Lung (tissue), 11 donors: ENCODE measurements at regions not wholly inside any gene's neighbourhood (a gene's known extent, or its start where the extent isn't known, plus 50 kb on each side); places are given as distances from the start of the nearest gene placed in this dataset.

Experiments
- ATAC-seq: fragments of 200-7000 bp; cut with Tn5 transposase; one replicate; pipeline ENCODE4 v1.9.1; 2020; ENCODE audit warnings: moderate number of reproducible peaks; ENCODE audit not compliant: insufficient read depth, low FRiP score
- DNase-seq, 3 donors: peaks; one replicate each; pipeline ENCODE4 v3.0.0-alpha.2; 2013 to 2017
- H3K27ac ChIP-seq, 2 donors: one replicate each; pipeline ENCODE4 v1.5.1; 2013; ENCODE audit warnings: mild to moderate bottlenecking in 2 of 2, moderate library complexity in 2 of 2, control low read depth in 1 of 2, inconsistent platforms in 1 of 2, low read depth in 1 of 2, low read length in 1 of 2
- H3K27me3 ChIP-seq, 3 donors: one replicate each; pipeline ENCODE4 v1.5.1; 2013; ENCODE audit warnings: low read length in 2 of 3; ENCODE audit not compliant: control insufficient read depth in 3 of 3, insufficient read depth in 3 of 3
- H3K36me3 ChIP-seq, 4 donors: one replicate each; pipeline ENCODE4 v1.5.1; 2013; ENCODE audit warnings: low read length in 4 of 4, mild to moderate bottlenecking in 1 of 4, moderate library complexity in 1 of 4; ENCODE audit not compliant: control insufficient read depth in 4 of 4, insufficient read depth in 4 of 4
- H3K4me1 ChIP-seq, 5 donors: one replicate each; pipeline ENCODE4 v1.5.1; 2013; ENCODE audit warnings: low read length in 5 of 5, mild to moderate bottlenecking in 2 of 5, moderate library complexity in 1 of 5; ENCODE audit not compliant: control insufficient read depth in 5 of 5, insufficient read depth in 5 of 5
- H3K4me3 ChIP-seq: one replicate; pipeline ENCODE4 v1.5.1; 2013; ENCODE audit warnings: mild to moderate bottlenecking, control low read depth, moderate library complexity
- H3K9ac ChIP-seq, 2 donors: one replicate each; pipeline ENCODE4 v1.5.1; 2013; ENCODE audit warnings: low read length in 2 of 2, control low read depth in 1 of 2; ENCODE audit not compliant: insufficient read depth in 1 of 2
- H3K9me3 ChIP-seq, 4 donors: one replicate each; pipeline ENCODE4 v1.5.1; 2013; ENCODE audit warnings: low read length in 3 of 4, mild to moderate bottlenecking in 1 of 4, moderate library complexity in 1 of 4; ENCODE audit not compliant: control insufficient read depth in 4 of 4, insufficient read depth in 3 of 4
- WGBS, 2 donors: extraction: QIAGEN DNeasy Blood & Tissue Kit; methylation state at CpG; one replicate each; pipeline ENCODE4 v1.1.7; 2013; 5-methylcytosine and 5-hydroxymethylcytosine counted together
- TF ChIP-seq, protein P1 (sequence below): IDR thresholded peaks from 2 replicates; pipeline ENCODE4 v1.5.1; 2012; ENCODE audit warnings: mild to moderate bottlenecking; ENCODE audit errors: control extremely low read depth, extremely low read depth
- donor health status: control.
- donor health status: control.
- donor health status: Bipolar disorder and iron deficiency.
- donor health status: healthy.
- donor health status: DM: yes; HTN: yes; CAD: no.

DNA sequence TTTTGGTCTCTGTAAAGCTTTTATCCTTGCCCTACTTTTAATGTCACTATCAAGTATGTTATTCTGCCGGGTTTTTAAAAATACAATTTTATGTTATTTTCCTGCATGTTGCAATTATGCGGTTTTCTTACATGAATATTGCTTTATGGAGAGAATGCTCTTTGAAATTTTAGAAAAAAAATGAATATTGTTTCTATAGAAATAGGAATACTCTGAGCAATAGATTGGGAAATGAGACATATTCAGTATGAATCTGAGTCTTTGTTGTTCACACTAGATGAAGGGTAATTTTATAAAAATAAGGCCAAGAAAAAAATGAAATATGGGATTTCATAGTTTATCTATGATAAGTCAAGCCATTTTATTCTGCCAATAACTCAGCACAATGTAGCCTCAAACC is 142.2 kb upstream of the DTNA start:
- peaks cover 0 to 3% (median 0%) of the 10 kb centered on the region in 5 donors for H3K4me1 ChIP-seq
- no peak overlapping the region for H3K9ac ChIP-seq
- no peak for DNase-seq
- H3K9me3 ChIP-seq: no peaks in the 10 kb centered on the region
- no peak overlapping the region for H3K27ac ChIP-seq
- no peak overlapping the region for H3K4me3 ChIP-seq
- TF ChIP-seq, protein P1, sequence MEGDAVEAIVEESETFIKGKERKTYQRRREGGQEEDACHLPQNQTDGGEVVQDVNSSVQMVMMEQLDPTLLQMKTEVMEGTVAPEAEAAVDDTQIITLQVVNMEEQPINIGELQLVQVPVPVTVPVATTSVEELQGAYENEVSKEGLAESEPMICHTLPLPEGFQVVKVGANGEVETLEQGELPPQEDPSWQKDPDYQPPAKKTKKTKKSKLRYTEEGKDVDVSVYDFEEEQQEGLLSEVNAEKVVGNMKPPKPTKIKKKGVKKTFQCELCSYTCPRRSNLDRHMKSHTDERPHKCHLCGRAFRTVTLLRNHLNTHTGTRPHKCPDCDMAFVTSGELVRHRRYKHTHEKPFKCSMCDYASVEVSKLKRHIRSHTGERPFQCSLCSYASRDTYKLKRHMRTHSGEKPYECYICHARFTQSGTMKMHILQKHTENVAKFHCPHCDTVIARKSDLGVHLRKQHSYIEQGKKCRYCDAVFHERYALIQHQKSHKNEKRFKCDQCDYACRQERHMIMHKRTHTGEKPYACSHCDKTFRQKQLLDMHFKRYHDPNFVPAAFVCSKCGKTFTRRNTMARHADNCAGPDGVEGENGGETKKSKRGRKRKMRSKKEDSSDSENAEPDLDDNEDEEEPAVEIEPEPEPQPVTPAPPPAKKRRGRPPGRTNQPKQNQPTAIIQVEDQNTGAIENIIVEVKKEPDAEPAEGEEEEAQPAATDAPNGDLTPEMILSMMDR: no peak
- H3K36me3 ChIP-seq: no peaks in the 10 kb centered on the region
- H3K27me3 ChIP-seq: no peaks in the 10 kb centered on the region
- WGBS, 2 donors: 93 to 94% methylated on average over 2 of the region's 2 CpGs
- no peak for ATAC-seq

DNA sequence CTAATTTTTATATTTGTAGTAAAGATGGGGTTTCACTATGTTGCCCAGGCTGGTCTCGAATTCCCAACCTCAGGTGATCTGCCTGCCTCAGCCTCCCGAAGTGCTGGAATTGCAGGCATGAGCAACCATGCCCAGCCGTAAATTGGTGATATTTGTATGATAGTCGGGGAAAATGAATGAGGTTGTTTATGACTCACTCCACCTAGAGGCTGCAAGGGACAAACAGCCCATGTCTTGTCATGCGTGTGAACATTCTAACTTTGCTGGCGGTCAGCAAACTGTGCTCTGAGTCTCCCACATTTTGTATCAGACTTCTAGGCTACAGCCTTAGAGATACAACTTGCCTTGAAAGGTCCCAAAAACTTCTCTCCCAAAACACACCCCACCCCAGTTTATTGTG is 133.5 kb upstream of the DTNA start:
- no peak for ATAC-seq
- no peak overlapping the region for H3K27ac ChIP-seq
- DNase-seq: no peak
- H3K4me3 ChIP-seq: no peak overlapping the region
- TF ChIP-seq, protein P1: no peak
- H3K27me3 ChIP-seq: no peaks in the 10 kb centered on the region
- 91 to 96% methylated on average over 6 of the region's 6 CpGs for WGBS, 2 donors
- H3K9ac ChIP-seq: no peak overlapping the region
- peaks cover 0 to 4% (median 1%) of the 10 kb centered on the region in 4 donors for H3K9me3 ChIP-seq
- peaks cover 0 to 3% (median 0%) of the 10 kb centered on the region in 5 donors for H3K4me1 ChIP-seq
- no peaks in the 10 kb centered on the region for H3K36me3 ChIP-seq

DNA sequence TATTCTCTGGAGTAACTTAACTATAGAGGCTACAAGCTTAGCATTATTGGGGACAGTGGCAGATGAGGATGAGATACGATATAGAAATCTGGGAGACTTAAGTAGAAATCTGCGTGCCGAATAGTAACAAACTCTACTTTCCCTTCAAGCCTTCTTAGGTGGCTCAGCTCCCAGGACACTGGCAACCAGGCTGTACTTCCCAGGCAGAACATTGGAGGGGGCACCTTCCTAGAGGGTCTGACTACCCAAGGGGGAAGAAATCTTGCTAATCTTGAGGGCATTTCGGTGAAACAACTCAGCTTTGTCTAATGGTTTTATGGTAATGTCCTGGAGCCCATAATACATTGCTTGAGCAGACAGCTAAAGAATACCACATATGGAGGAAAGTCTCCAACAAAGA is 126.2 kb upstream of the DTNA start:
- TF ChIP-seq, protein P1: no peak
- WGBS, 2 donors: 79 to 91% methylated on average over 4 of the region's 4 CpGs
- Histone ChIP-seq H3K27me3 (no peaks in the 10 kb centered on the region), H3K9ac (no peak overlapping the region), H3K27ac (no peak overlapping the region), H3K4me3 (no peak overlapping the region), H3K9me3 (peaks cover 0 to 4% (median 1%) of the 10 kb centered on the region in 4 donors), H3K36me3 (no peaks in the 10 kb centered on the region), H3K4me1 (no peaks in the 10 kb centered on the region)
- DNase-seq: no peak
- ATAC-seq: no peak

DNA sequence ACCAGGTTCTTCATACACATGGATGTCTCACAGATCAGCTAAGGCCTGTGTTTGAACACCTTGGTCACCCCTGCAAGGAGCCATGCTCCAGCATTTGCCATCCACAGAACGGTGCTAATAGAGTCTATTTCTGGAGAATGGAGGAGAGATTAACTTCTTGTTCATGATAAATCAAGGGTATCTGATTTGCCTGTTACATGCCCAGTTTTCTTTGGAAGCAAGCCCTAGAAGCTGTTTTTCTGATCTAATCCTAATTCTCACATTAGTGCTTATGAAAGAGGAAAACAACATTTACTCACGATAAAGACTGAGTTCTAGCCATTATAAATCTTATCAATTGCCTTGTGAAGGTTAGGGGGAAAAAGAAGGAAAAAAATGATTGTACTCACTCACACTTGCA is 119.6 kb upstream of the DTNA start:
- Histone ChIP-seq H3K9me3 (no peaks in the 10 kb centered on the region), H3K9ac (no peak overlapping the region), H3K27me3 (no peaks in the 10 kb centered on the region), H3K36me3 (no peaks in the 10 kb centered on the region), H3K4me3 (no peak overlapping the region), H3K4me1 (peaks cover 0 to 26% (median 3%) of the 10 kb centered on the region in 5 donors), H3K27ac (peak overlapping the region in 1 of 2 donors; percentile 40)
- DNase-seq: peak in 1 of 3 donors; percentile 24
- TF ChIP-seq, protein P1: no peak
- ATAC-seq: no peak
- WGBS, 2 donors: 58 to 79% methylated on average over 2 of the region's 2 CpGs
